ENCODE measurements at regions not wholly inside any gene's neighbourhood (a gene's known extent, or its start where the extent isn't known, plus 50 kb on each side); places are given as distances from the start of the nearest gene placed in this dataset.

- Histone ChIP-seq H3K4ac (ENCODE audit: low read depth, low read length) (no peak overlapping the region), H3K27me3 (ENCODE audit: insufficient read depth, low read length) (no peaks in the 10 kb centered on the region), H2BK120ac (ENCODE audit: insufficient read depth, low read length, poor library complexity) (no peak overlapping the region), H3K4me2 (ENCODE audit: low read length) (no peak overlapping the region), H3K18ac (ENCODE audit: low read length) (no peak overlapping the region), H4K12ac (ENCODE audit: low read depth, low read length) (no peak overlapping the region), H3K9ac (ENCODE audit: low read length) (no peak overlapping the region), H3K14ac (ENCODE audit: low read length) (no peak overlapping the region), H4K8ac (ENCODE audit: low read depth, low read length) (no peak overlapping the region), H3K79me1 (ENCODE audit: low read length) (no peaks in the 10 kb centered on the region), H3K36me3 (ENCODE audit: control insufficient read depth in 1 of 2, insufficient read depth in 2 of 2, low read length in 2 of 2) (no peaks in the 10 kb centered on the region), H3K4me1 (ENCODE audit: control insufficient read depth in 1 of 2, insufficient read depth in 2 of 2, low read length in 2 of 2) (no peaks in the 10 kb centered on the region), H3K27ac (ENCODE audit: low read depth, low read length) (no peak overlapping the region), H2AFZ (ENCODE audit: insufficient read depth, low read length, poor library complexity) (no peak overlapping the region), H2BK5ac (ENCODE audit: low read depth, low read length, poor library complexity) (no peak overlapping the region), H3K4me3 (ENCODE audit: low read depth, low read length) (no peak overlapping the region), H3K79me2 (ENCODE audit: control insufficient read depth, insufficient read depth, low read length, poor library complexity) (no peaks in the 10 kb centered on the region), H2AK5ac (ENCODE audit: low read length) (no peak overlapping the region), H3K23ac (ENCODE audit: low read length) (no peak overlapping the region), H4K91ac (ENCODE audit: low read depth, low read length) (no peak overlapping the region), H3K9me3 (ENCODE audit: insufficient read depth, low read depth, low read length) (no peaks in the 10 kb centered on the region), H2BK12ac (ENCODE audit: low read length) (no peak overlapping the region)
- no peak for DNase-seq
- WGBS (ENCODE audit: extremely low coverage, insufficient coverage, insufficient read length) = no CpG with 5 or more reads among the region's 4 CpGs
These were observed 58.0 kb upstream of the MRTFB start for GRCh38 chr16:14013145-14013570.

GRCh38 chr16:14013571-14014283, 57.4 kb upstream of the MRTFB start:
- peak; percentile 90 to 98 for DNase-seq
- no peak overlapping the region for H3K18ac ChIP-seq (ENCODE audit: low read length)
- no peak overlapping the region for H2AK5ac ChIP-seq (ENCODE audit: low read length)
- no peak overlapping the region for H3K4ac ChIP-seq (ENCODE audit: low read depth, low read length)
- no peak overlapping the region for H4K91ac ChIP-seq (ENCODE audit: low read depth, low read length)
- no peak overlapping the region for H3K27ac ChIP-seq (ENCODE audit: low read depth, low read length)
- no peaks in the 10 kb centered on the region for H3K4me1 ChIP-seq (ENCODE audit: control insufficient read depth in 1 of 2, insufficient read depth in 2 of 2, low read length in 2 of 2)
- H4K8ac ChIP-seq (ENCODE audit: low read depth, low read length) = no peak overlapping the region
- WGBS (ENCODE audit: extremely low coverage, insufficient coverage, insufficient read length) = no CpG with 5 or more reads among the region's 13 CpGs
- H3K4me3 ChIP-seq (ENCODE audit: low read depth, low read length) = no peak overlapping the region
- no peak overlapping the region for H2BK5ac ChIP-seq (ENCODE audit: low read depth, low read length, poor library complexity)
- no peaks in the 10 kb centered on the region for H3K79me2 ChIP-seq (ENCODE audit: control insufficient read depth, insufficient read depth, low read length, poor library complexity)
- no peak overlapping the region for H2AFZ ChIP-seq (ENCODE audit: insufficient read depth, low read length, poor library complexity)
- H3K9ac ChIP-seq (ENCODE audit: low read length) = no peak overlapping the region
- no peak overlapping the region for H3K23ac ChIP-seq (ENCODE audit: low read length)
- no peaks in the 10 kb centered on the region for H3K36me3 ChIP-seq (ENCODE audit: control insufficient read depth in 1 of 2, insufficient read depth in 2 of 2, low read length in 2 of 2)
- H3K27me3 ChIP-seq (ENCODE audit: insufficient read depth, low read length) = no peaks in the 10 kb centered on the region
- no peak overlapping the region for H3K4me2 ChIP-seq (ENCODE audit: low read length)
- no peaks in the 10 kb centered on the region for H3K79me1 ChIP-seq (ENCODE audit: low read length)
- no peaks in the 10 kb centered on the region for H3K9me3 ChIP-seq (ENCODE audit: insufficient read depth, low read depth, low read length)
- H4K12ac ChIP-seq (ENCODE audit: low read depth, low read length) = no peak overlapping the region
- no peak overlapping the region for H2BK12ac ChIP-seq (ENCODE audit: low read length)
- no peak overlapping the region for H2BK120ac ChIP-seq (ENCODE audit: insufficient read depth, low read length, poor library complexity)
- H3K14ac ChIP-seq (ENCODE audit: low read length) = no peak overlapping the region

GRCh38 chr16:14014284-14014625, 56.9 kb upstream of the MRTFB start:
- H3K4me3 ChIP-seq (ENCODE audit: low read depth, low read length) = no peak overlapping the region
- no peak overlapping the region for H2BK5ac ChIP-seq (ENCODE audit: low read depth, low read length, poor library complexity)
- H3K36me3 ChIP-seq (ENCODE audit: control insufficient read depth in 1 of 2, insufficient read depth in 2 of 2, low read length in 2 of 2) = no peaks in the 10 kb centered on the region
- H2BK12ac ChIP-seq (ENCODE audit: low read length) = no peak overlapping the region
- no peak overlapping the region for H4K8ac ChIP-seq (ENCODE audit: low read depth, low read length)
- no peaks in the 10 kb centered on the region for H3K9me3 ChIP-seq (ENCODE audit: insufficient read depth, low read depth, low read length)
- no peaks in the 10 kb centered on the region for H3K79me2 ChIP-seq (ENCODE audit: control insufficient read depth, insufficient read depth, low read length, poor library complexity)
- H3K79me1 ChIP-seq (ENCODE audit: low read length) = no peaks in the 10 kb centered on the region
- no peak overlapping the region for H3K18ac ChIP-seq (ENCODE audit: low read length)
- no peak overlapping the region for H2BK120ac ChIP-seq (ENCODE audit: insufficient read depth, low read length, poor library complexity)
- H2AFZ ChIP-seq (ENCODE audit: insufficient read depth, low read length, poor library complexity) = no peak overlapping the region
- H4K12ac ChIP-seq (ENCODE audit: low read depth, low read length) = no peak overlapping the region
- no peaks in the 10 kb centered on the region for H3K27me3 ChIP-seq (ENCODE audit: insufficient read depth, low read length)
- no peak overlapping the region for H3K9ac ChIP-seq (ENCODE audit: low read length)
- H4K91ac ChIP-seq (ENCODE audit: low read depth, low read length) = no peak overlapping the region
- no peak overlapping the region for H3K14ac ChIP-seq (ENCODE audit: low read length)
- H3K4me2 ChIP-seq (ENCODE audit: low read length) = no peak overlapping the region
- no peak overlapping the region for H3K23ac ChIP-seq (ENCODE audit: low read length)
- no peak overlapping the region for H2AK5ac ChIP-seq (ENCODE audit: low read length)
- no peak for DNase-seq
- H3K27ac ChIP-seq (ENCODE audit: low read depth, low read length) = no peak overlapping the region
- no peak overlapping the region for H3K4ac ChIP-seq (ENCODE audit: low read depth, low read length)
- no CpG with 5 or more reads among the region's 5 CpGs for WGBS (ENCODE audit: extremely low coverage, insufficient coverage, insufficient read length)
- no peaks in the 10 kb centered on the region for H3K4me1 ChIP-seq (ENCODE audit: control insufficient read depth in 1 of 2, insufficient read depth in 2 of 2, low read length in 2 of 2)

- Histone ChIP-seq H3K9me3 (ENCODE audit: insufficient read depth, low read depth, low read length) (no peaks in the 10 kb centered on the region), H3K27me3 (ENCODE audit: insufficient read depth, low read length) (no peaks in the 10 kb centered on the region), H3K14ac (ENCODE audit: low read length) (no peak overlapping the region), H3K36me3 (ENCODE audit: control insufficient read depth in 1 of 2, insufficient read depth in 2 of 2, low read length in 2 of 2) (no peaks in the 10 kb centered on the region), H3K4me3 (ENCODE audit: low read depth, low read length) (no peak overlapping the region), H4K12ac (ENCODE audit: low read depth, low read length) (no peak overlapping the region), H2BK120ac (ENCODE audit: insufficient read depth, low read length, poor library complexity) (no peak overlapping the region), H3K4ac (ENCODE audit: low read depth, low read length) (no peak overlapping the region), H3K79me1 (ENCODE audit: low read length) (no peaks in the 10 kb centered on the region), H3K4me2 (ENCODE audit: low read length) (no peak overlapping the region), H3K79me2 (ENCODE audit: control insufficient read depth, insufficient read depth, low read length, poor library complexity) (no peaks in the 10 kb centered on the region), H4K91ac (ENCODE audit: low read depth, low read length) (no peak overlapping the region), H3K9ac (ENCODE audit: low read length) (no peak overlapping the region), H3K18ac (ENCODE audit: low read length) (no peak overlapping the region), H3K27ac (ENCODE audit: low read depth, low read length) (no peak overlapping the region), H2BK12ac (ENCODE audit: low read length) (no peak overlapping the region), H3K4me1 (ENCODE audit: control insufficient read depth in 1 of 2, insufficient read depth in 2 of 2, low read length in 2 of 2) (no peaks in the 10 kb centered on the region), H2AK5ac (ENCODE audit: low read length) (no peak overlapping the region), H4K8ac (ENCODE audit: low read depth, low read length) (no peak overlapping the region), H3K23ac (ENCODE audit: low read length) (no peak overlapping the region), H2BK5ac (ENCODE audit: low read depth, low read length, poor library complexity) (no peak overlapping the region), H2AFZ (ENCODE audit: insufficient read depth, low read length, poor library complexity) (no peak overlapping the region)
- no CpG with 5 or more reads among the region's 4 CpGs for WGBS (ENCODE audit: extremely low coverage, insufficient coverage, insufficient read length)
- no peak for DNase-seq
These were observed 56.1 kb upstream of the MRTFB start for GRCh38 chr16:14015033-14015432.

Measured in trophoblast cell (in vitro differentiated cells and primary cell).